ENCODE measurements at regions not wholly inside any gene's neighbourhood (a gene's known extent, or its start where the extent isn't known, plus 50 kb on each side); places are given as distances from the start of the nearest gene placed in this dataset.

- Histone ChIP-seq H3K27ac (ENCODE audit: extremely low read depth, low read depth, low read length) (no peak overlapping the region), H3K4me1 (ENCODE audit: control insufficient read depth, insufficient read depth, low read length) (no peaks in the 10 kb centered on the region), H3K36me3 (ENCODE audit: control insufficient read depth in 2 of 2, insufficient read depth in 1 of 2, low read length in 2 of 2) (no peaks in the 10 kb centered on the region), H3K4me3 (ENCODE audit: low read depth, low read length) (no peak overlapping the region), H3K9me3 (ENCODE audit: control insufficient read depth, insufficient read depth, low read depth, low read length) (no peaks in the 10 kb centered on the region)
- CTCF ChIA-PET: no interaction called here
- POLR2A ChIA-PET: no interaction called here
- TF ChIP-seq ZNF248 (tag by site-specific recombination; IDR thresholded peaks at IDR 0.05) (no peak), ZSCAN23 (tag by site-specific recombination; IDR thresholded peaks at IDR 0.05) (no peak), ZEB2 (tag by site-specific recombination; IDR thresholded peaks at IDR 0.05) (no peak), ZNF426 (tag by site-specific recombination; IDR thresholded peaks at IDR 0.05) (no peak), ZNF843 (tag by site-specific recombination; IDR thresholded peaks at IDR 0.05) (no peak), ZNF792 (tag by site-specific recombination; IDR thresholded peaks at IDR 0.05) (no peak), SCRT2 (tag by site-specific recombination; IDR thresholded peaks at IDR 0.05) (no peak), ZNF138 (tag by site-specific recombination; IDR thresholded peaks at IDR 0.05; ENCODE audit: borderline replicate concordance) (no peak), ZSCAN5A (tag by site-specific recombination; IDR thresholded peaks at IDR 0.05) (no peak), ZNF175 (tag by site-specific recombination; IDR thresholded peaks at IDR 0.05) (no peak), ZNF521 (tag by site-specific recombination; IDR thresholded peaks at IDR 0.05) (no peak), ZNF292 (tag by site-specific recombination; IDR thresholded peaks at IDR 0.05; ENCODE audit: borderline replicate concordance, low read depth) (no peak), ZNF354C (tag by site-specific recombination; IDR thresholded peaks at IDR 0.05; ENCODE audit: borderline replicate concordance, low read depth) (no peak), ZNF404 (tag by site-specific recombination; IDR thresholded peaks at IDR 0.05) (no peak), ZNF350 (tag by site-specific recombination; IDR thresholded peaks at IDR 0.05) (no peak)
- TF ChIP-seq, protein P1, sequence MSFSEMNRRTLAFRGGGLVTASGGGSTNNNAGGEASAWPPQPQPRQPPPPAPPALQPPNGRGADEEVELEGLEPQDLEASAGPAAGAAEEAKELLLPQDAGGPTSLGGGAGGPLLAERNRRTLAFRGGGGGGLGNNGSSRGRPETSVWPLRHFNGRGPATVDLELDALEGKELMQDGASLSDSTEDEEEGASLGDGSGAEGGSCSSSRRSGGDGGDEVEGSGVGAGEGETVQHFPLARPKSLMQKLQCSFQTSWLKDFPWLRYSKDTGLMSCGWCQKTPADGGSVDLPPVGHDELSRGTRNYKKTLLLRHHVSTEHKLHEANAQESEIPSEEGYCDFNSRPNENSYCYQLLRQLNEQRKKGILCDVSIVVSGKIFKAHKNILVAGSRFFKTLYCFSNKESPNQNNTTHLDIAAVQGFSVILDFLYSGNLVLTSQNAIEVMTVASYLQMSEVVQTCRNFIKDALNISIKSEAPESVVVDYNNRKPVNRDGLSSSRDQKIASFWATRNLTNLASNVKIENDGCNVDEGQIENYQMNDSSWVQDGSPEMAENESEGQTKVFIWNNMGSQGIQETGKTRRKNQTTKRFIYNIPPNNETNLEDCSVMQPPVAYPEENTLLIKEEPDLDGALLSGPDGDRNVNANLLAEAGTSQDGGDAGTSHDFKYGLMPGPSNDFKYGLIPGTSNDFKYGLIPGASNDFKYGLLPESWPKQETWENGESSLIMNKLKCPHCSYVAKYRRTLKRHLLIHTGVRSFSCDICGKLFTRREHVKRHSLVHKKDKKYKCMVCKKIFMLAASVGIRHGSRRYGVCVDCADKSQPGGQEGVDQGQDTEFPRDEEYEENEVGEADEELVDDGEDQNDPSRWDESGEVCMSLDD (tag by site-specific recombination; IDR thresholded peaks at IDR 0.05): no peak
- TF ChIP-seq, protein P2, sequence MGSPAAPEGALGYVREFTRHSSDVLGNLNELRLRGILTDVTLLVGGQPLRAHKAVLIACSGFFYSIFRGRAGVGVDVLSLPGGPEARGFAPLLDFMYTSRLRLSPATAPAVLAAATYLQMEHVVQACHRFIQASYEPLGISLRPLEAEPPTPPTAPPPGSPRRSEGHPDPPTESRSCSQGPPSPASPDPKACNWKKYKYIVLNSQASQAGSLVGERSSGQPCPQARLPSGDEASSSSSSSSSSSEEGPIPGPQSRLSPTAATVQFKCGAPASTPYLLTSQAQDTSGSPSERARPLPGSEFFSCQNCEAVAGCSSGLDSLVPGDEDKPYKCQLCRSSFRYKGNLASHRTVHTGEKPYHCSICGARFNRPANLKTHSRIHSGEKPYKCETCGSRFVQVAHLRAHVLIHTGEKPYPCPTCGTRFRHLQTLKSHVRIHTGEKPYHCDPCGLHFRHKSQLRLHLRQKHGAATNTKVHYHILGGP (tag by site-specific recombination; IDR thresholded peaks at IDR 0.05): no peak
- TF ChIP-seq, protein P3, sequence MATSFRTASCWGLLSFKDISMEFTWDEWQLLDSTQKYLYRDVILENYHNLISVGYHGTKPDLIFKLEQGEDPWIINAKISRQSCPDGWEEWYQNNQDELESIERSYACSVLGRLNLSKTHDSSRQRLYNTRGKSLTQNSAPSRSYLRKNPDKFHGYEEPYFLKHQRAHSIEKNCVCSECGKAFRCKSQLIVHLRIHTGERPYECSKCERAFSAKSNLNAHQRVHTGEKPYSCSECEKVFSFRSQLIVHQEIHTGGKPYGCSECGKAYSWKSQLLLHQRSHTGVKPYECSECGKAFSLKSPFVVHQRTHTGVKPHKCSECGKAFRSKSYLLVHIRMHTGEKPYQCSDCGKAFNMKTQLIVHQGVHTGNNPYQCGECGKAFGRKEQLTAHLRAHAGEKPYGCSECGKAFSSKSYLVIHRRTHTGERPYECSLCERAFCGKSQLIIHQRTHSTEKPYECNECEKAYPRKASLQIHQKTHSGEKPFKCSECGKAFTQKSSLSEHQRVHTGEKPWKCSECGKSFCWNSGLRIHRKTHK (tag by site-specific recombination; IDR thresholded peaks at IDR 0.05): no peak
These were observed 61.4 kb upstream of the SLC14A2 start for GRCh38 chr18:45553723-45554388.

DNA sequence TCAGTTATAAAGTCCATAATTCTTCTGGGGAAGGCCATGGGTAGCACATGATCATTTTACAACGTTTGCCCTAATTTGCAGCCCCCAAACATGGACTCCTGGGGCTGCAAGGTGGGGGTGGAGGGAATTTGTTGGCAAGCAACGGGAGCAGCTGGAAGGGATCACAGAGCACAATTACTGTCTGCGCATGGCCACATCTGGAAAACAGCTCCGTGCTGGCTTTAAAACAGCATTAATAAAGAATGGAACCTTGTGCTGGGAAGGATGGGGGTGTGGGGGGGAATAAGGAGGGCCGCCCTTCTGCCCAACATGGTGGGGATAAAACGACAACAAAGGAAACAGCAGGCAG is 60.9 kb upstream of the SLC14A2 start:
- ChIA-PET CTCF (no interaction called here), POLR2A (no interaction called here)
- no peak overlapping the region for H3K27ac ChIP-seq (ENCODE audit: extremely low read depth, low read depth, low read length)
- no peak overlapping the region for H3K4me3 ChIP-seq (ENCODE audit: low read depth, low read length)
- no peaks in the 10 kb centered on the region for H3K4me1 ChIP-seq (ENCODE audit: control insufficient read depth, insufficient read depth, low read length)
- no peaks in the 10 kb centered on the region for H3K36me3 ChIP-seq (ENCODE audit: control insufficient read depth in 2 of 2, insufficient read depth in 1 of 2, low read length in 2 of 2)
- H3K9me3 ChIP-seq (ENCODE audit: control insufficient read depth, insufficient read depth, low read depth, low read length): no peaks in the 10 kb centered on the region
- TF ChIP-seq, protein P4, sequence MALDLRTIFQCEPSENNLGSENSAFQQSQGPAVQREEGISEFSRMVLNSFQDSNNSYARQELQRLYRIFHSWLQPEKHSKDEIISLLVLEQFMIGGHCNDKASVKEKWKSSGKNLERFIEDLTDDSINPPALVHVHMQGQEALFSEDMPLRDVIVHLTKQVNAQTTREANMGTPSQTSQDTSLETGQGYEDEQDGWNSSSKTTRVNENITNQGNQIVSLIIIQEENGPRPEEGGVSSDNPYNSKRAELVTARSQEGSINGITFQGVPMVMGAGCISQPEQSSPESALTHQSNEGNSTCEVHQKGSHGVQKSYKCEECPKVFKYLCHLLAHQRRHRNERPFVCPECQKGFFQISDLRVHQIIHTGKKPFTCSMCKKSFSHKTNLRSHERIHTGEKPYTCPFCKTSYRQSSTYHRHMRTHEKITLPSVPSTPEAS (tag by site-specific recombination; IDR thresholded peaks at IDR 0.05): no peak
- no peak for TF ChIP-seq HOXC10 (CRISPR knock-in tag; IDR thresholded peaks at IDR 0.05)
- no peak for TF ChIP-seq PATZ1 (tag by site-specific recombination; IDR thresholded peaks at IDR 0.05)
- TF ChIP-seq KLF1 (tag by site-specific recombination; IDR thresholded peaks at IDR 0.05): no peak
- no peak for TF ChIP-seq ZNF610 (tag by site-specific recombination; IDR thresholded peaks at IDR 0.05; ENCODE audit: borderline replicate concordance)
- no peak for TF ChIP-seq ZNF324 (tag by site-specific recombination; IDR thresholded peaks at IDR 0.05)
- no peak for TF ChIP-seq ZNF214 (tag by site-specific recombination; IDR thresholded peaks at IDR 0.05; ENCODE audit: borderline replicate concordance)
- no peak for TF ChIP-seq TCF7L2 (IDR thresholded peaks at IDR 0.05; ENCODE audit: borderline replicate concordance, low read depth, low read length)
- no peak for TF ChIP-seq YY2 (tag by site-specific recombination; IDR thresholded peaks at IDR 0.05)

Data from HEK293 (cell line).